ENCODE measurements at regions not wholly inside any gene's neighbourhood (a gene's known extent, or its start where the extent isn't known, plus 50 kb on each side); places are given as distances from the start of the nearest gene placed in this dataset.

- no peak for FAIRE-seq
Measured at GRCh38 chr13:60326273-60326672, 70.7 kb upstream of the TDRD3 start.

GRCh38 chr13:60327511-60327910 lies 69.5 kb upstream of the TDRD3 start:
- DNase-seq (ENCODE audit: insufficient read length, low spot score) (no peak), FAIRE-seq (no peak)
- TF ChIP-seq POLR2A (IDR thresholded peaks at IDR 0.05; ENCODE audit: low read depth, low read length): no peak

More at GRCh38 chr13:60326273-60326672, 70.7 kb upstream of the TDRD3 start:
- no peak for TF ChIP-seq POLR2A (IDR thresholded peaks at IDR 0.05; ENCODE audit: low read depth, low read length)
- DNase-seq (ENCODE audit: insufficient read length, low spot score): no peak

GRCh38 chr13:60328073-60328472 lies 68.9 kb upstream of the TDRD3 start:
- no peak for DNase-seq (ENCODE audit: insufficient read length, low spot score)
- no peak for FAIRE-seq
- TF ChIP-seq POLR2A (IDR thresholded peaks at IDR 0.05; ENCODE audit: low read depth, low read length): no peak

GRCh38 chr13:60329221-60329923 lies 67.6 kb upstream of the TDRD3 start:
- FAIRE-seq: no peak
- peak; percentile 13 for DNase-seq (ENCODE audit: insufficient read length, low spot score)
- no peak for TF ChIP-seq POLR2A (IDR thresholded peaks at IDR 0.05; ENCODE audit: low read depth, low read length)

GRCh38 chr13:60331249-60332012 lies 65.6 kb upstream of the TDRD3 start:
- FAIRE-seq (no peak), DNase-seq (ENCODE audit: insufficient read length, low spot score) (no peak)

GRCh38 chr13:60332682-60333081 lies 64.3 kb upstream of the TDRD3 start:
- FAIRE-seq: no peak
- TF ChIP-seq POLR2A (IDR thresholded peaks at IDR 0.05; ENCODE audit: low read depth, low read length): no peak
- no peak for DNase-seq (ENCODE audit: insufficient read length, low spot score)

More at GRCh38 chr13:60331249-60332012, 65.6 kb upstream of the TDRD3 start:
- TF ChIP-seq POLR2A (IDR thresholded peaks at IDR 0.05; ENCODE audit: low read depth, low read length): no peak

- DNase-seq (ENCODE audit: insufficient read length, low spot score) (no peak), FAIRE-seq (no peak)
- no peak for TF ChIP-seq POLR2A (IDR thresholded peaks at IDR 0.05; ENCODE audit: low read depth, low read length)
Measured at GRCh38 chr13:60334310-60334709, 62.7 kb upstream of the TDRD3 start.

GRCh38 chr13:60335531-60335930 lies 61.5 kb upstream of the TDRD3 start:
- no peak for DNase-seq (ENCODE audit: insufficient read length, low spot score)
- TF ChIP-seq POLR2A (IDR thresholded peaks at IDR 0.05; ENCODE audit: low read depth, low read length): no peak
- FAIRE-seq: no peak

- no peak for TF ChIP-seq POLR2A (IDR thresholded peaks at IDR 0.05; ENCODE audit: low read depth, low read length)
- FAIRE-seq (no peak), DNase-seq (ENCODE audit: insufficient read length, low spot score) (no peak)
Measured at GRCh38 chr13:60338754-60339153, 58.3 kb upstream of the TDRD3 start.

GRCh38 chr13:60343978-60344377 lies 53.0 kb upstream of the TDRD3 start:
- FAIRE-seq (no peak), DNase-seq (ENCODE audit: insufficient read length, low spot score) (no peak)
- TF ChIP-seq POLR2A (IDR thresholded peaks at IDR 0.05; ENCODE audit: low read depth, low read length): no peak

GRCh38 chr13:60347174-60347573 lies 49.8 kb upstream of the TDRD3 start:
- TF ChIP-seq POLR2A (IDR thresholded peaks at IDR 0.05; ENCODE audit: low read depth, low read length): no peak
- FAIRE-seq (no peak), DNase-seq (ENCODE audit: insufficient read length, low spot score) (no peak)

Data from H54 (cell line).